CD4-positive, alpha-beta memory T cell (primary cell): ENCODE measurements at regions not wholly inside any gene's neighbourhood (a gene's known extent, or its start where the extent isn't known, plus 50 kb on each side); places are given as distances from the start of the nearest gene placed in this dataset.

Experiments used
- CTCF ChIA-PET: fragments of 350-600 bp; sonication (Branson Sonifier 250); formaldehyde crosslinking; loops from one replicate; lab custom pipeline; 2021; ENCODE audit warnings: inconsistent platforms; ENCODE audit not compliant: partially characterized antibody; lab: Charles Lee
- POLR2A ChIA-PET: fragments of 350-600 bp; sonication (Branson Sonifier 250); formaldehyde crosslinking; loops from one replicate; lab custom pipeline; 2021; ENCODE audit not compliant: partially characterized antibody; lab: Charles Lee
- DNase-seq, 5 donors: peaks; one replicate each; pipeline versions ENCODE4 v3.0.0 to v3.0.0-alpha.2; 2020 to 2022; ENCODE audit warnings: mixed read lengths in 1 of 5
- H3K27ac ChIP-seq: one replicate; pipeline ENCODE4 v1.7.0; 2013; ENCODE audit warnings: low read depth, low read length
- H3K27me3 ChIP-seq: 2 replicates; pipeline ENCODE4 v1.7.0; 2013; ENCODE audit warnings: mild to moderate bottlenecking, low read length, moderate library complexity; ENCODE audit not compliant: insufficient read depth
- H3K36me3 ChIP-seq: 2 replicates; pipeline ENCODE4 v1.7.0; 2013; ENCODE audit warnings: mild to moderate bottlenecking, low read length, moderate library complexity; ENCODE audit not compliant: insufficient read depth
- H3K4me1 ChIP-seq: 2 replicates; pipeline ENCODE4 v1.7.0; 2013; ENCODE audit warnings: mild to moderate bottlenecking, low read length, moderate library complexity; ENCODE audit not compliant: insufficient read depth
- H3K4me3 ChIP-seq, 2 donors: one replicate each; pipeline ENCODE4 v1.7.0; 2013; ENCODE audit warnings: low read length in 2 of 2, mild to moderate bottlenecking in 1 of 2
- H3K9me3 ChIP-seq, 2 donors: one replicate each; pipeline ENCODE4 v1.7.0; 2013; ENCODE audit warnings: low read length in 2 of 2, control low read depth in 1 of 2; ENCODE audit not compliant: control insufficient read depth in 1 of 2
- H3K27ac Mint-ChIP-seq, 7 donors: one replicate each; pipeline ENCODE4 v1.8.0; 2020 to 2021; ENCODE audit warnings: mixed read lengths in 7 of 7, mild to moderate bottlenecking in 6 of 7, inconsistent platforms in 3 of 7, moderate library complexity in 3 of 7
- H3K27me3 Mint-ChIP-seq, 2 donors: one replicate each; pipeline ENCODE4 v1.8.0; 2020 to 2021; ENCODE audit warnings: mixed read lengths in 2 of 2
- H3K36me3 Mint-ChIP-seq, 2 donors: one replicate each; pipeline ENCODE4 v1.8.0; 2020 to 2021; ENCODE audit warnings: mixed read lengths in 2 of 2, inconsistent platforms in 1 of 2, mild to moderate bottlenecking in 1 of 2
- H3K4me1 Mint-ChIP-seq, 4 donors: one replicate each; pipeline ENCODE4 v1.8.0; 2020 to 2021; ENCODE audit warnings: mixed read lengths in 4 of 4, mild to moderate bottlenecking in 1 of 4
- H3K4me3 Mint-ChIP-seq, 8 donors: one replicate each; pipeline ENCODE4 v1.8.0; 2020 to 2021; ENCODE audit warnings: mixed read lengths in 8 of 8, mild to moderate bottlenecking in 7 of 8, moderate library complexity in 6 of 8, inconsistent platforms in 3 of 8
- H3K9me3 Mint-ChIP-seq, 8 donors: one replicate each; pipeline ENCODE4 v1.8.0; 2020 to 2021; ENCODE audit warnings: mixed read lengths in 8 of 8, mild to moderate bottlenecking in 5 of 8, inconsistent platforms in 3 of 8, moderate library complexity in 1 of 8
- intact Hi-C: fragments of 100-400 bp; cut with micrococcal nuclease; formaldehyde crosslinking; loops from one replicate; pipeline ENCODE4 v1.15.1; 2023

GRCh38 chr2:6392966-6393365 lies 472.7 kb downstream of the CMPK2 start:
- H3K27ac Mint-ChIP-seq = no peak overlapping the region
- no peak for DNase-seq
- no peaks in the 10 kb centered on the region for H3K36me3 Mint-ChIP-seq
- no peaks in the 10 kb centered on the region for H3K4me1 Mint-ChIP-seq
- intact Hi-C loops = no loop called here
- ChIA-PET POLR2A (no interaction called here), CTCF (no interaction called here)
- H3K27me3 Mint-ChIP-seq = no peaks in the 10 kb centered on the region
- Histone ChIP-seq H3K9me3 (no peaks in the 10 kb centered on the region), H3K4me3 (no peak overlapping the region), H3K36me3 (no peaks in the 10 kb centered on the region), H3K27ac (no peak overlapping the region), H3K27me3 (no peaks in the 10 kb centered on the region), H3K4me1 (no peaks in the 10 kb centered on the region)
- peaks cover 0 to 9% (median 5%) of the 10 kb centered on the region in 8 donors for H3K9me3 Mint-ChIP-seq
- no peak overlapping the region for H3K4me3 Mint-ChIP-seq

GRCh38 chr2:6393819-6394218 lies 471.9 kb downstream of the CMPK2 start:
- ChIA-PET POLR2A (no interaction called here), CTCF (no interaction called here)
- H3K9me3 Mint-ChIP-seq = peaks cover 0 to 9% (median 4%) of the 10 kb centered on the region in 8 donors
- no peak overlapping the region for H3K27ac Mint-ChIP-seq
- no peak overlapping the region for H3K4me3 ChIP-seq
- no peak overlapping the region for H3K27ac ChIP-seq
- no peaks in the 10 kb centered on the region for H3K4me1 Mint-ChIP-seq
- no peak for DNase-seq
- H3K27me3 ChIP-seq = no peaks in the 10 kb centered on the region
- intact Hi-C loops = no loop called here
- H3K9me3 ChIP-seq = no peaks in the 10 kb centered on the region
- no peaks in the 10 kb centered on the region for H3K36me3 Mint-ChIP-seq
- no peaks in the 10 kb centered on the region for H3K27me3 Mint-ChIP-seq
- H3K4me1 ChIP-seq = no peaks in the 10 kb centered on the region
- H3K36me3 ChIP-seq = no peaks in the 10 kb centered on the region
- H3K4me3 Mint-ChIP-seq = no peak overlapping the region

- ChIA-PET POLR2A (no interaction called here), CTCF (no interaction called here)
- no peaks in the 10 kb centered on the region for H3K4me1 ChIP-seq
- no peak overlapping the region for H3K27ac ChIP-seq
- intact Hi-C loops = no loop called here
- Mint-ChIP-seq H3K27ac (no peak overlapping the region), H3K36me3 (no peaks in the 10 kb centered on the region), H3K27me3 (no peaks in the 10 kb centered on the region), H3K4me3 (no peak overlapping the region), H3K9me3 (peaks cover 0 to 9% (median 4%) of the 10 kb centered on the region in 8 donors), H3K4me1 (no peaks in the 10 kb centered on the region)
- H3K36me3 ChIP-seq = no peaks in the 10 kb centered on the region
- no peak for DNase-seq
- H3K4me3 ChIP-seq = no peak overlapping the region
- no peaks in the 10 kb centered on the region for H3K9me3 ChIP-seq
- no peaks in the 10 kb centered on the region for H3K27me3 ChIP-seq
These were observed 471.4 kb downstream of the CMPK2 start for GRCh38 chr2:6394276-6394675.

GRCh38 chr2:6398421-6398820 lies 467.3 kb downstream of the CMPK2 start:
- CTCF ChIA-PET = no interaction called here
- no peaks in the 10 kb centered on the region for H3K4me1 Mint-ChIP-seq

GRCh38 chr2:6401301-6401700 lies 464.4 kb downstream of the CMPK2 start:
- intact Hi-C loops = no loop called here
- Histone ChIP-seq H3K36me3 (no peaks in the 10 kb centered on the region), H3K27me3 (no peaks in the 10 kb centered on the region), H3K27ac (no peak overlapping the region), H3K9me3 (no peaks in the 10 kb centered on the region), H3K4me1 (no peaks in the 10 kb centered on the region), H3K4me3 (no peak overlapping the region)
- DNase-seq = no peak
- Mint-ChIP-seq H3K27me3 (no peaks in the 10 kb centered on the region), H3K4me3 (no peak overlapping the region), H3K27ac (no peak overlapping the region), H3K36me3 (no peaks in the 10 kb centered on the region), H3K4me1 (no peaks in the 10 kb centered on the region), H3K9me3 (peaks cover 0 to 6% (median 2%) of the 10 kb centered on the region in 8 donors)
- ChIA-PET POLR2A (no interaction called here), CTCF (no interaction called here)

More at GRCh38 chr2:6398421-6398820, 467.3 kb downstream of the CMPK2 start:
- DNase-seq = no peak
- Mint-ChIP-seq H3K9me3 (peaks cover 0 to 6% (median 2%) of the 10 kb centered on the region in 8 donors), H3K4me3 (no peak overlapping the region), H3K27me3 (no peaks in the 10 kb centered on the region), H3K27ac (no peak overlapping the region), H3K36me3 (no peaks in the 10 kb centered on the region)
- H3K27me3 ChIP-seq = no peaks in the 10 kb centered on the region
- intact Hi-C loops = no loop called here
- H3K27ac ChIP-seq = no peak overlapping the region
- no peaks in the 10 kb centered on the region for H3K4me1 ChIP-seq
- POLR2A ChIA-PET = no interaction called here
- no peak overlapping the region for H3K4me3 ChIP-seq
- H3K36me3 ChIP-seq = no peaks in the 10 kb centered on the region
- H3K9me3 ChIP-seq = no peaks in the 10 kb centered on the region

- Mint-ChIP-seq H3K9me3 (peaks cover 0 to 11% (median under 1%) of the 10 kb centered on the region in 8 donors), H3K36me3 (no peaks in the 10 kb centered on the region), H3K4me3 (no peak overlapping the region), H3K27ac (no peak overlapping the region), H3K27me3 (no peaks in the 10 kb centered on the region), H3K4me1 (no peaks in the 10 kb centered on the region)
- Histone ChIP-seq H3K4me3 (no peak overlapping the region), H3K9me3 (no peaks in the 10 kb centered on the region), H3K36me3 (no peaks in the 10 kb centered on the region), H3K4me1 (no peaks in the 10 kb centered on the region), H3K27me3 (no peaks in the 10 kb centered on the region), H3K27ac (no peak overlapping the region)
- intact Hi-C loops = no loop called here
- ChIA-PET POLR2A (no interaction called here), CTCF (no interaction called here)
- DNase-seq = no peak
These were observed 457.6 kb downstream of the CMPK2 start for GRCh38 chr2:6408057-6408456.

- ChIA-PET CTCF (interaction anchor here (1.0 kb wide), 1 partner anchor 11 kb away, joined by 3 read pairs; no protein-coding TSS in a partner anchor), POLR2A (no interaction called here)
- H3K4me3 Mint-ChIP-seq = no peak overlapping the region
- Histone ChIP-seq H3K36me3 (no peaks in the 10 kb centered on the region), H3K4me3 (no peak overlapping the region), H3K9me3 (no peaks in the 10 kb centered on the region), H3K4me1 (no peaks in the 10 kb centered on the region), H3K27ac (no peak overlapping the region), H3K27me3 (no peaks in the 10 kb centered on the region)
- no peak overlapping the region for H3K27ac Mint-ChIP-seq
- no peak for DNase-seq
- no peaks in the 10 kb centered on the region for H3K4me1 Mint-ChIP-seq
- intact Hi-C loops = no loop called here
- H3K36me3 Mint-ChIP-seq = no peaks in the 10 kb centered on the region
- H3K27me3 Mint-ChIP-seq = no peaks in the 10 kb centered on the region
- peaks cover 0 to 9% (median under 1%) of the 10 kb centered on the region in 8 donors for H3K9me3 Mint-ChIP-seq
These were observed 455.4 kb downstream of the CMPK2 start for GRCh38 chr2:6410313-6410712.
